ENCODE measurements at regions not wholly inside any gene's neighbourhood (a gene's known extent, or its start where the extent isn't known, plus 50 kb on each side); places are given as distances from the start of the nearest gene placed in this dataset.
"Not testable (repeated sequence)": the region's sequence is repeated elsewhere in the genome, so short reads cannot be mapped to it uniquely, and the experiment has no call there.

DNA sequence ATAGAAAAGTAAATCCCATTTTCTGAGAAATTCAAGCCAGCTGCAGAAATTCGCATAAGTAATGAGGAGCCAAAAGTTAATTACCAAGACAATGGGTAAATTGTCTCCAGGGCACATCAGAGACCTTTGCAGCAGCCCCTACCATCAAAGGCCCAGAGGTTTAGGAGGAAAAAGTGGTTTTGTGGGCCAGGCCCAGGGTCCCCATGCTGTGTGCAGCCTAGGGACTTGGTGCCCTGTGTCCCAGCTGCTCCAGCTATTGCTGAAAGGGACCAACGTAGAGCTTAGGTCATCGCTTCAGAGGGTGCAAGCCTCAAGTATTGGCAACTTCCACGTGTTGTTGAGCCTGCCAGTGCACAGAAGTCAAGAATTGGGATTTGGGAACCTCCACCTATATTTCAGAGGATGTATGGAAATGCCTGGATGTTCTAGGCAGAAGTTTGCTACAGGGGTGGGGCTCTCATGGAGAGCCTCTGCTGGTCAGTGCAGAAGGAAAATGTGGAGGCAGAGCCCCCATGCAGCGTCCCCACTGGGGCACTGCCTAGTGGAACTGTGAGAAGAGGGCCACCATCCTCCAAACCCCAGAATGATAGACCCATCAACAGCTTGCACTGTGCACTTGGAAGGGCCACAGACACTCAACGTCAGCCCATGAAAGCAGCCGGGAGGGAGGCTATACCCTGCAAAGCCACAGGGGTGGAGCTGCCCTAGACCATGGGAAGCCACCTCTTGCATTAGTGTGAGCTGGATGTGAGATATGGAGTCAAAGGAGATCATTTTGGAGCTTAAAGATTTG lies 731.3 kb upstream of the GRAMD2B start:
- not testable (repeated sequence) for DNase-seq (ENCODE audit: low spot score)

GRCh38 chr5:125695996-125696655 lies 727.1 kb upstream of the GRAMD2B start:
- no peak for DNase-seq (ENCODE audit: low spot score)

DNA sequence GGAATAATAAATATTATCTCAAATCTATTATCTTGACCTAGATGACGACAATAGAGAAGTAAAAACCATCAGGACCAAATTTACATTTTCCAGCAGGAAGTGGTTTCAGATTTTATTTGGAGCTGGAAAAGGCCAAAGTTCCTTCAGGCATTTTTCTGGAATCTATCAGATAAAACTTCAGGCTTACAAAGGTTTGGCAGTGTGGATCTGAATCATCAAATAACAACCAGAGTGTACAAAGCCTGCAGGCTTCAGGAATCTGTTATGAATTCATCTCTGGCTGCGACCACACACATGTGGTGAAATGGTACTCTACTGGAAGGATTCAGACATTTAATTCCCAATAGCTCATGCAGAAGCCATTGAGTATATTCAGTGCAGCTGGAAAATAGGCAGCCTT lies 726.4 kb upstream of the GRAMD2B start:
- peak; percentile 45 for DNase-seq (ENCODE audit: low spot score)

DNA sequence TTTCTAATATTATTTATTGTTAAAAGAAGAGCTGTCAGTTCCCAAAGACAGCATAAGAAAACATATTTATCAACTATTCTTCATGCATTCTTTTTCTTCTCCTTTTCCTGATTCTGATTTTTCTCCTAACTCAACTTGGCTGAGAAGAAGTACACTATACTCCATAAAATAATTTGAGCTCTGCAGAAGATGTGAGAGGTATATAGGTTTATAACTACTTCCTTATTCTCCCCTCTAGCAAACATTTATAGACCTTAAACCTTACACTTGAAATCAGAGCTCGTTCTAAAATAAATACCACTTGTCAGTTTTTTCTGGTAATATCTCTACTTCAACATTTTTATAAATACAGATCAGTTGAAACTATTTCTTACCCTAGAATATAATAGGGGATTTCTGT lies 724.8 kb upstream of the GRAMD2B start:
- DNase-seq (ENCODE audit: low spot score), result no peak

DNA sequence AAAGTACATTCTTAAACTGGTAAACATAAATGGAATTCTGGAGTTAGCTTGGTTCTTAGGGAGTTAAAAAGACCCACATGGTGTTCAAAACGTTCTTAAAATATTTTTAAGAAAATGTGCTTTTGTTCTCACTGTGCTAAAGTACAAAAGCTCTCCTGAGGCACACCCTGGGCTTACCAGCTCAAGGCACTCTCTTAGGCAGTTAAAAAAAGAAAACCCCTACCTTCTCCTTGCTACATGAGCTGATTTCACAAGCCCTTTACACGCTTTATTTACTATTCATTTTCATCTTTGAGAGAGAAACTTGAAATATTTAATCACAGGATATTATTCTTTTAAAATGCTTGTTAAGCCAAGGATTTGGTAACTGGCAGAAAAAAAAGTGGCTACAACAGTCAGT lies 723.3 kb upstream of the GRAMD2B start:
- no peak for DNase-seq (ENCODE audit: low spot score)

GRCh38 chr5:125700380-125700861 lies 722.8 kb upstream of the GRAMD2B start:
- DNase-seq (ENCODE audit: low spot score), result no peak

GRCh38 chr5:125703616-125704015 lies 719.6 kb upstream of the GRAMD2B start:
- DNase-seq (ENCODE audit: low spot score), result no peak

DNA sequence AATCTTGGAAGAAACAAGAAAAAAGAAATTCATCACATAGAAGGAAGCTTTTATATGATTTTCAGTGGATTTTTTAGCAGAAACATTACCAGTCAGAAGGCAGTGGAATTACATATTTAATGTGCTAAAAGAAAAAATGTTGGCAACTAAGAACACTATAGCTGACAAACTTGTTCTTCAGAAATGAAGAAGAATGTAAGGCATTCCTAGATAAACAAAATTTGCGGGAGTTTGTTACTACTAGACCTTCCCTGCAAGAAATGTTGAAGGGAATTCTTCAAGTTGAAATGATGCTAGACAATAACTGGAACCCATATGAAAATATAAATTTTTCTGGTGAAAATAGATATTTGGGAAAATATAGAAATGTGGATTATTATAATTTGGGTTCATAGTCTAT lies 718.3 kb upstream of the GRAMD2B start:
- no peak for DNase-seq (ENCODE audit: low spot score)

- DNase-seq (ENCODE audit: low spot score), result no peak
These were observed 714.6 kb upstream of the GRAMD2B start for GRCh38 chr5:125708583-125708982.

GRCh38 chr5:125710745-125711144 lies 712.5 kb upstream of the GRAMD2B start:
- no peak for DNase-seq (ENCODE audit: low spot score)

- no peak for DNase-seq (ENCODE audit: low spot score)
These were observed 710.8 kb upstream of the GRAMD2B start for GRCh38 chr5:125712397-125712796.

DNA sequence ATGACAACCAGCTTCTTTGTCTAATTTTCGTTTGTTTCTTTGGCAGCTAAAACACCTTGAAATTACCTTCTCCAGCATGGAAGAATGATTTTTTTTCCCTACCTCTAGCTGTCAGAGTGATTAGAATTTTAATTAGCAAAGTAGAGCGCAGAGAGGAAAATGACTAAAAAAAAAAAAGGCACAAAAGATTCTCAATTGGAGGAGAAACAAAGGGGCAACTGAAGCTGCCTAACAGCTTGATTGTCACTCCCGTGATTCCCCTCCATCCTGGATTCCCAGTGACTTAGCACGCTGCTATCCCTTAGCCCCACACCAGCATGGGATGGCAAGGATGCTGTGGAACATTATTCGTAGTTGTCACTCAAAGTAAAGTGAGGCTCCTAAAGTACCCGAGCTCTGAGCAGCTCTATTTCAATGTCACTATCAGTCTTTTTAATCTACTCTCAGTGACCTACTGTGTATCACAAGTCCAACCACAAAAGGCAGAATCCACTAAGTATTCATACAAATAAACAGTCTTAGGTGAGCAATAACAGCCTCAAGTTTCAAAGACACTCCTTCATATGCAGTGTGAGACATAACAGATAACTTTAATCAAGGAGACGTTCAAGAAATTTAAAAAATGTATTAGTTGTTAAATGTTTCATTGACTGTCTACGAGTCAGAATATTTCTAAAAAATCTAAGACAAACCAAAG lies 710.0 kb upstream of the GRAMD2B start:
- no peak for DNase-seq (ENCODE audit: low spot score)

DNA sequence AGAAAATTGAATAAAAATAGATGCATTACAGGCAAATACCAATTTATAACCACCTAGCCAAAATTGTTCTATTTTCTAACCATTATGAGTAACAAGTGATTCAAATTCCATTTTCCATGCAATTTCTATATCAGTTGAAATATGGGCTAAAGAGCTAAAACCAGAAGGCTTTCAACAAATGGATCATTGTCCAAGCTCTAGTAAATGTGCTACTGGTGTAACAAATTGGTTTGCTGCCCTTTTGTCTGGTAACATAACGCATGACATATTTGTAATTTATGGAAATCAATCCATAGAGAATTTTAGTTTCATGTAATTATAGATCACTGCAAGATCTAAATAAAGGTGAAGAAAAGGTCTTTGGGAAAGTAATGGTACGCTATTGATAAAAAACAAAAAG lies 708.0 kb upstream of the GRAMD2B start:
- DNase-seq (ENCODE audit: low spot score), result no peak

DNA sequence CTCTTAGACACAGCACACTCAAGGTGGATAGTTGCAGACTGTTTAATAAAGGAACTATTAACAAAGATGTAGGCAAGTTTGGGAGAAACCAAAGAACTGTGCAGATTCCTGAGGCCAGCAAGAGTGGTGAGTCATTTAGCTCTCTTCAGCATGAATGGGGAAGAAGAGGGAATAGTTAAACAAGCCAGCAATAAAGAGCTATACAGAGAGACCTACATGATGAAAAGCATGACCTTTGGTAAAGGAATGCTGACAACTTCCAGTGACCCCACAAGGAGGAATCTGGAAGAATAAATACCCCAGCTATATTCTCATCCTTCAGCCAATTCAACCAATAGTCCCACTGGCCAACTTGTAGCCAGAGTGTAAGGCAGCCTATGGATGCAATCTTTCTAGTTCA lies 706.0 kb upstream of the GRAMD2B start:
- DNase-seq (ENCODE audit: low spot score), result peak; percentile 10

DNA sequence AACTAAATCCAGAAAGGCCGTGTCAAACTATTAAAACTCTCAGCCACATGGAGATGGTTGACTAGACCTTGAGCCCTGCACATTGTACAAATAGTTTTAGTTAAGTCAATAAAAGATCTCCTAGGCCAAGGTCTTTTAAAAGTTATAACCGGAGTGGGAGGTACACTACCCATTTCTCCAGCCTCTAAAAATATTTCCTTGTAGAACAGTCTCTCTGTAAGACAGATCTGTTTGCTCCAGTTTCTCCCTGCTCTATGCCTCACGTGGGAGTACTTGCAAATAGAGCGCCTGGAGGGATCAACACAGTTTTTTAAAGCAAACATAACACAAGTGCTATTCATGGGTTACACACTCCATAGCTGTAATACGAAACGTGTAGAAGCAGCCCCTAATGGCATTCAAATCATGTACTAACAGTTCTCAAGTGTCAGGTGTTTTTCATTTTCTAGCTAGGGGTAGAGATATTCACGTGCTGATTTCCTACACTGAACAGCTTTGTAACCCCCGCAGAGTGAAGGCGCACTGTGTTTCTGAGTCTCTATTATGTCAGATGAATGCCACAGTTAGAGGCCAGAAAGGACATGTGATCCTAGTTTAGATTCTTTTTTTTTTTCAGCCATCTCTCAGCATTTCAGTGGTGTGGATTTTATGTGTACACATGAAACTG lies 703.4 kb upstream of the GRAMD2B start:
- DNase-seq (ENCODE audit: low spot score), result no peak

DNA sequence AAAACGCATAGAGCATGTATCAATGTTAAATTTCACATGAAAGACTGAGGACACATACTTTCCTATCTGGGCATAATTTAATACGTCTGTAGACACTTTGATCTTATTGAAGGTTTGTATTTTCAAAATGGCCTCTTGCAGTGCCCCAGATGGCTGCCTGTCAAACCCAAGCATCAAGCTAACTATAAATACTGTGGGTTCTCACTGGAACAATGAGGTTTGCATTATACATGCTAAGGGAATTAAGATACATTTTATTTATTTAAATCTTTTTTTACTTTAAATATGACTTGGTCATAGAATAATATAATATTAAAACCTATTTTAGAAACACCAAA lies 702.9 kb upstream of the GRAMD2B start:
- no peak for DNase-seq (ENCODE audit: low spot score)

DNA sequence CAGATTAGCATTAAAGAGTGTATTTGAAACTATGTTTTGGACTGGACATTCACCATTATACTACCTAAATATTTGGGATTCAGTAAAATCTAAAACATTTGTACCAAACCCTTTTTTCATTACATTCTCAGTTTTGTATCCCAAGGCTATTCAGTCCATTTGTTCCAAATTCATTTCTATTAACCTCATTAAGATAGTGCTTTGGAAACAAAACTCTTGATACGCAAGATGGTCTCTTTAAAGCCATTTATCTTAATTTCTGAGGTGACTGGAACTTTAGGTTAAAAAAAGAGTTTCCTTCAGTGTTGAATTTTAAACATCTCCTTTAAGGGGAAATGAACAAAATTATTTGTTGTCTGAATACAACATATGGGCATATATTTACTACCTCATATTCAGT lies 702.5 kb upstream of the GRAMD2B start:
- DNase-seq (ENCODE audit: low spot score), result no peak

DNA sequence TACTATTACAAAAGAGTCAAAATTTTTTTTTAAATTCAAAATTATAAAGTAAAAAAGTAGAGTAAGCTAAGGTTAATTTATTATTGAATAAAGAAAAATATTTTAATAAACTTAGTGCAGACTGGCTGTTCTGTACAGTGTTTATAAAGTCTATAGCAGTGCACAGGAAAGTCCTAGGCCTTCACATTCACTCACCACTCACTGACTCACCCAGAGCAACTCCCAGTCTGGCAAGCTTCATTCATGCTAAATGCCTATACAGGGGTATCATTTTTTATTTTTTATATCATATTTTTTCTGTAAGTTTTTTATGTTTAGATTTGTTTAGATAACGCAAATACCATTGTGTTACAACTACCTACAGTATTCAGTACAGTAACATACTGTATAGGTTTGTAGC lies 700.7 kb upstream of the GRAMD2B start:
- no peak for DNase-seq (ENCODE audit: low spot score)

DNA sequence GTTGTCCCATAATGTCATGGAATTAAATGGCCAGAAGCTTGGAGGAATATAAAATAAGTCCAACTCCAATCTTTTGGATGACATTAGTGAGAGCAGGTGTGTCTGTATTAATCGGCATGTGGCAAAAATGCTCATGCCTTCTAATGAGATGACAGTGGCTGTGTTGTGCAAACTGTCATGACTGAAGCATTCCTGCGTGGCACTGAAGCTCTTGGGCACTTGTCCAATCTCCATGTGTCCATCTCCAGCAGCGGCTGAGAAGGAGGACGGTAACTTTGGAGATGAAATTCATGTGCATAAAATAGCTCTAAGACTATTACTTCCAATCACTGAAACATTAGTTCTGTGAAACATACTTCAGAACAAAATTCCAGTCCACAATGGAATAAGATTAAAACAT lies 697.5 kb upstream of the GRAMD2B start:
- DNase-seq (ENCODE audit: low spot score), result no peak

DNA sequence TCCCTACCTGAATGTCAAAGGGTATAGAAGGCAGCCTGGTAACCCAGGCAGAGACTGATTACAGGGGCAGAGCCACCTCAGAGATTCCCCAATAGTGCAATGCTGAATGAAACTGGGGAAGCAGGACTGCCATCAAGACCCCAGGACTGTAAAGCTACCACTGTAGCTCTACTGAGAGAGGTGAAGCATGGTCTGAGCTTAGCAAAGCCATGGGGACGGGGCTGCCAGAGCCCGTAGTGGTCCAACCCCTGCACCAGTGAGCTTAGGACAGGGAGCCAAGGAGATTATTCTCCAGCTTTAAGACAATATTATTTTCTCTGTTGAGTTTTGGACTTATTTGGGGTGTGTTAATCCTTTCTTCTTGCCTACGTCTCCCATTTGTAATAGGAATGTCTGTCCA lies 679.3 kb upstream of the GRAMD2B start:
- DNase-seq (ENCODE audit: low spot score), result no peak

DNA sequence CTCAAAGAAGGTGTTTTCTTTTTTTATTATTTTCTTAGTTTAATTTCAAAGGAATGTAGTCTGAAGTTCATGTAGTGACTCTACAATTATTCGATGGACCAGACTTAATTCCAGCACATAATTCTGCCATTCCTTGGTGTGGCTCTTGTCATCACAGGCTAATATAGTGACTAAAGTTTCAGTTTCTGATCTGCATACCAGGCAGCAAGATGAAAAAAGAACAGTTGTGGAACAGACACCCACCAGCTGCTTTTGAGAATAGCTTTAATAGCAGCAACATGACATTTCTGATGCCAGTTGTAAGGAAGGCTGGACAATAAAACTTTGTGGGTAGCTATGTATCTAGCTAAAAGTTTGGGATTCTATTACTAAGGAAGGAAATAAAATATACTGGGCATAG lies 676.3 kb upstream of the GRAMD2B start:
- DNase-seq (ENCODE audit: low spot score), result no peak

DNA sequence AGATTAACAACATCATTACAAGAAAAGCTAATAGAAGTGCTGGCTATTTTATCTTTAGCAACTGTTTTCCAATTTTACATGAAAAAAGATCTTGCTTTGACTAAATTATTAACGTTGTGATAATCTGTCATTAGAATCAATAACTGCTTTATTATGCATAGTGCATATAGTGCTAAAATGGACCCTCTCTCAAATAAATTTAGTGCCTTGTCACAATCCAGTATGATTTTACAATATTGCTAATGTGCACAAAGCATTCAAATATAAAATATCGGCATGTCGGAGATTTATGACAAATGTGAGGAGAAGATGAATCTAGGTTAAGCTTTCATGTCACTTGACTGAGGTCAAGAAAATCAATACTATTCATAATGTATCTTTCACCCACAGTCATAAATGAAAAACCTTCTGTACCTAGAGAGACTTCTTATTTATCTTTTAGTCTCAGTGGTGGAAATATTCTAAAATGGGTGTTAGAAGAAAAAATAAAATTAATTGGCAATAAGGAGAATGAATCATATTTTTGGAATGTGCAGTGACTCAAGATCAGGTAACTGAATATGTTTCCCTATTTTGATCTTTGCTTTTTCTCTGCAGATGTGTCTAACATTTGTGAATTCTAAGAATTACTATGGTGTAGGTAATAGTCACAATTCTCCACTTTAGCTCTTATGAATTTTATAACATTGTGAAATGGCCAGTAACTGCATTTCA lies 672.9 kb upstream of the GRAMD2B start:
- DNase-seq (ENCODE audit: low spot score), result no peak
